OCI-LY1 (cell line): ENCODE measurements at regions not wholly inside any gene's neighbourhood (a gene's known extent, or its start where the extent isn't known, plus 50 kb on each side); places are given as distances from the start of the nearest gene placed in this dataset.

Experiments used
- H2AFZ ChIP-seq: fragments of 200-600 bp; sonication (generic), shearing (Covaris generic); 2 replicates; pipeline ENCODE4 v1.6.0; 2014; ENCODE audit warnings: antibody characterized with exemption, mild to moderate bottlenecking, low read length
- H3F3A ChIP-seq: fragments of 200-600 bp; sonication (generic), shearing (Covaris generic); 2 replicates; pipeline ENCODE4 v1.6.0; 2014; ENCODE audit warnings: mild to moderate bottlenecking, antibody characterized with exemption, low read length, moderate library complexity; ENCODE audit not compliant: insufficient read depth
- H3K27ac ChIP-seq: fragments of 200-600 bp; sonication (generic); 2 replicates; pipeline ENCODE4 v1.5.1; 2014; ENCODE audit warnings: low read length, mixed run types, mild to moderate bottlenecking, low read depth; ENCODE audit not compliant: poor library complexity, severe bottlenecking
- H3K27me3 ChIP-seq: fragments of 200-600 bp; sonication (generic); 2 replicates; pipeline ENCODE4 v1.6.0; 2014; ENCODE audit warnings: antibody characterized with exemption, mild to moderate bottlenecking, low read length, moderate library complexity; ENCODE audit not compliant: insufficient read depth
- H3K36me3 ChIP-seq: fragments of 200-600 bp; sonication (generic); 2 replicates; pipeline ENCODE4 v1.6.1; 2014; ENCODE audit warnings: mild to moderate bottlenecking, antibody characterized with exemption, low read length, moderate library complexity, mixed read lengths; ENCODE audit not compliant: insufficient read depth
- H3K4me1 ChIP-seq: fragments of 200-600 bp; sonication (generic); 2 replicates; pipeline ENCODE4 v1.5.1; 2014; ENCODE audit warnings: mild to moderate bottlenecking, low read length, moderate library complexity; ENCODE audit not compliant: insufficient read depth, severe bottlenecking
- H3K4me2 ChIP-seq: fragments of 200-600 bp; sonication (generic), shearing (Covaris generic); 2 replicates; pipeline ENCODE4 v1.6.1; 2014; ENCODE audit warnings: low read length
- H3K4me3 ChIP-seq: fragments of 200-600 bp; sonication (generic); 2 replicates; pipeline ENCODE4 v1.5.1; 2014; ENCODE audit warnings: low read length, low read depth, mild to moderate bottlenecking, mixed read lengths; ENCODE audit not compliant: poor library complexity, severe bottlenecking
- H3K79me2 ChIP-seq: fragments of 200-600 bp; shearing (Covaris generic); 2 replicates; pipeline ENCODE4 v1.6.1; 2016; ENCODE audit warnings: mixed run types, low read length, mixed read lengths; ENCODE audit not compliant: insufficient read depth
- H3K9ac ChIP-seq: fragments of 200-600 bp; sonication (generic), shearing (Covaris generic); 2 replicates; pipeline ENCODE4 v1.6.1; 2014; ENCODE audit warnings: mild to moderate bottlenecking, low read length, mixed read lengths
- H3K9me2 ChIP-seq: fragments of 200-600 bp; sonication (generic), shearing (Covaris generic); 2 replicates; pipeline ENCODE4 v1.6.1; 2014; ENCODE audit warnings: low read depth, mild to moderate bottlenecking, low read length, mixed read lengths
- H3K9me3 ChIP-seq: fragments of 200-600 bp; shearing (Covaris generic); 2 replicates; pipeline ENCODE4 v1.6.1; 2014; ENCODE audit warnings: low read length, mixed read lengths
- H4K20me1 ChIP-seq: fragments of 200-600 bp; sonication (generic), shearing (Covaris generic); 2 replicates; pipeline ENCODE4 v1.6.0; 2016; ENCODE audit warnings: mild to moderate bottlenecking, low read length; ENCODE audit not compliant: insufficient read depth
- EZH2 ChIP-seq: fragments of 200-600 bp; sonication (generic), shearing (Covaris generic); IDR thresholded peaks from 2 replicates; pipeline ENCODE4 v1.8.0; 2017; ENCODE audit warnings: borderline replicate concordance, mixed run types, mild to moderate bottlenecking, antibody characterized with exemption, low read length, moderate library complexity, mixed read lengths
- TF ChIP-seq, protein P1 (sequence below): fragments of 200-600 bp; sonication (generic), shearing (Covaris generic); IDR thresholded peaks from 2 replicates; pipeline ENCODE4 v1.5.1; 2017; ENCODE audit warnings: mild to moderate bottlenecking, antibody characterized with exemption, low read length, moderate library complexity, mixed read lengths

DNA sequence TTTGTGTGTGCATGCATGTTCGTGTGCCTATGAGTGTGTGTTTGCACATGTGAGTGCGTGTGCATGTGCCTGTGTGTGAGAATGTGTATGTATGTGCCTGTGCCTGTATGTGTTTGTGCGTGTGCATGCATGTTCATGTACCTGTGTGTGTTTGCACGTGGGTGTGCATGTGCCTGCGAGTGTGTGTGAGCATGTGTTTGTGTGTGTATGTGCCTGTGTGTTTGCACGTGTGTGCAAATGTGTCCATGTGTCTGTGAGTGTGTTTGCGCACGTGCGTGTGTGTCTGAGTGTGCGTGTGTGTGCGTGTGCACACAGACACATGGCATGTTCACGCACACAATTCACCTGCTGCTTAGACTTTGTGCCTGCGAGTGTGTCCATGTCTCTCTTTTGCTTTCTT, 853.5 kb upstream of the SALL3 start:
- no peak overlapping the region for H3K27ac ChIP-seq
- H3K79me2 ChIP-seq = no peaks in the 10 kb centered on the region
- H3K36me3 ChIP-seq = no peaks in the 10 kb centered on the region
- H3K9me3 ChIP-seq = no peaks in the 10 kb centered on the region
- H3K4me1 ChIP-seq = no peaks in the 10 kb centered on the region
- no peak overlapping the region for H3K9ac ChIP-seq
- no peak overlapping the region for H3K4me3 ChIP-seq
- H2AFZ ChIP-seq = no peak overlapping the region
- no peak for TF ChIP-seq EZH2
- H4K20me1 ChIP-seq = no peaks in the 10 kb centered on the region
- no peaks in the 10 kb centered on the region for H3K9me2 ChIP-seq
- no peak overlapping the region for H3K4me2 ChIP-seq
- no peaks in the 10 kb centered on the region for H3F3A ChIP-seq
- no peaks in the 10 kb centered on the region for H3K27me3 ChIP-seq

DNA sequence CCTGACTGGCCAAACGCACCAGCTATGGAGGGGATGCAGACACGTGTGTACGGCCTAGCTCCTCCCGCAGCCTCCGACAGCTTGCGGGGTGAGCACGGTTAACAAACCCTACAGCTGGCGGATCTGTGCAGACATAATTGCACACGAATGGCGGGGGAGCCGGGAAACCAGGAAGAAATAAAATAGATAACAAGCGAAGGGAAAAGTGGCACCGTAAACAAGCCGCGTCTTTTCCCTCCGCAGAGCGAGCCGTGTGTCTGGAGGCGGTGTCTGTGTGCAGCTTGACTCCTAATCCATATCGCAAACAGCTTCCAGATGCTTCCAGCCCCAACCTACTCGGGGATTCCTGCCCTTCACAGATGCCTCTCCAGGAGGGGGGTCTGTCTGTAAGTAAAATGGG, 853.1 kb upstream of the SALL3 start:
- no peak overlapping the region for H3K4me2 ChIP-seq
- H3K36me3 ChIP-seq = no peaks in the 10 kb centered on the region
- no peak overlapping the region for H2AFZ ChIP-seq
- TF ChIP-seq EZH2 = no peak
- TF ChIP-seq, protein P1, sequence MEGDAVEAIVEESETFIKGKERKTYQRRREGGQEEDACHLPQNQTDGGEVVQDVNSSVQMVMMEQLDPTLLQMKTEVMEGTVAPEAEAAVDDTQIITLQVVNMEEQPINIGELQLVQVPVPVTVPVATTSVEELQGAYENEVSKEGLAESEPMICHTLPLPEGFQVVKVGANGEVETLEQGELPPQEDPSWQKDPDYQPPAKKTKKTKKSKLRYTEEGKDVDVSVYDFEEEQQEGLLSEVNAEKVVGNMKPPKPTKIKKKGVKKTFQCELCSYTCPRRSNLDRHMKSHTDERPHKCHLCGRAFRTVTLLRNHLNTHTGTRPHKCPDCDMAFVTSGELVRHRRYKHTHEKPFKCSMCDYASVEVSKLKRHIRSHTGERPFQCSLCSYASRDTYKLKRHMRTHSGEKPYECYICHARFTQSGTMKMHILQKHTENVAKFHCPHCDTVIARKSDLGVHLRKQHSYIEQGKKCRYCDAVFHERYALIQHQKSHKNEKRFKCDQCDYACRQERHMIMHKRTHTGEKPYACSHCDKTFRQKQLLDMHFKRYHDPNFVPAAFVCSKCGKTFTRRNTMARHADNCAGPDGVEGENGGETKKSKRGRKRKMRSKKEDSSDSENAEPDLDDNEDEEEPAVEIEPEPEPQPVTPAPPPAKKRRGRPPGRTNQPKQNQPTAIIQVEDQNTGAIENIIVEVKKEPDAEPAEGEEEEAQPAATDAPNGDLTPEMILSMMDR = no peak
- no peak overlapping the region for H3K9ac ChIP-seq
- H3K79me2 ChIP-seq = no peaks in the 10 kb centered on the region
- H3K4me1 ChIP-seq = no peaks in the 10 kb centered on the region
- H3K27me3 ChIP-seq = no peaks in the 10 kb centered on the region
- H3F3A ChIP-seq = no peaks in the 10 kb centered on the region
- no peaks in the 10 kb centered on the region for H3K9me3 ChIP-seq
- no peaks in the 10 kb centered on the region for H4K20me1 ChIP-seq
- no peak overlapping the region for H3K4me3 ChIP-seq
- H3K27ac ChIP-seq = no peak overlapping the region
- no peaks in the 10 kb centered on the region for H3K9me2 ChIP-seq

DNA sequence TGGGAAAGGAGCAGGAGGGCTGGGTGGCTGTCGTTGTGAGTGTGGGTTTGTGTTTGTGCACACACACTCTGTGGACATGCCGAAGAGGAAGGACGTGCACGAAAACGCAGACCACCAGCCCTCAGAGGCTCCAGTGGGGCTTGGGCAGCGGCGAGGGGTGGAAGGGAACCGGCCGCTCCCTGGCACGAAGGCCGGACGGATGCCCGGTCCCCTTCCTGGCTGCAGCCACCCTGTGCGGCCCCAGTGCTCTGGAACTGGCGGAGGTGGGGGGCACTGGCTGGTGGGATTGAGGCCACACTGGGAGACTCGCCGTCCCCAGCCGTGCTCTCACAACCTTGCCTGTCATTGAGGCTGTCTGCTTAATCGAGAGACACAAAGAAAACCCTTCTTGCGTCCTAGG, 852.6 kb upstream of the SALL3 start:
- Histone ChIP-seq H3K4me2 (no peak overlapping the region), H3K36me3 (no peaks in the 10 kb centered on the region), H3K79me2 (no peaks in the 10 kb centered on the region), H3K9me2 (no peaks in the 10 kb centered on the region), H3K4me1 (no peaks in the 10 kb centered on the region), H3K27ac (no peak overlapping the region), H3K9ac (no peak overlapping the region), H3K4me3 (no peak overlapping the region), H3K27me3 (no peaks in the 10 kb centered on the region), H4K20me1 (no peaks in the 10 kb centered on the region), H2AFZ (no peak overlapping the region), H3F3A (no peaks in the 10 kb centered on the region), H3K9me3 (no peaks in the 10 kb centered on the region)
- TF ChIP-seq, protein P1 = no peak
- no peak for TF ChIP-seq EZH2

DNA sequence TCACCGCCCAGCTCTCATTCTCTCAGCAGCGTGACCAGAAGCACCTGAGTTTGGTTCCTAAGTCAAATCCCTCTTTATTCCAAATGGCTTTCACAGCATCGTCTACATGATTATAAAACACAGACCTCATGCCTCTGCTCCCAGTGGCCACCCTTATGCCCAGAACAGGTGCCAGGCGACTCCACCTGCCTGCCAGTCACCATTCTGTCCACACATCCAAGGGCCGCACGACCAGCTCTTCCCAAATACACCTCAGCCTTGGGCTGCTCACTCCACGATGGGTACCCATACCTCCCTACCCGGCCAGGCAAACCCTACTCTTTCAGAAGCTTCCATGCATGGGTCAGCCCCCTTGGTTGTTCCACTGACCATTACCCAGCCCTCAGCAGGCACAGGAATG, 851.6 kb upstream of the SALL3 start:
- H2AFZ ChIP-seq = no peak overlapping the region
- H3K4me2 ChIP-seq = no peak overlapping the region
- no peaks in the 10 kb centered on the region for H3K79me2 ChIP-seq
- no peak overlapping the region for H3K27ac ChIP-seq
- H3K9me2 ChIP-seq = no peaks in the 10 kb centered on the region
- H3K9me3 ChIP-seq = no peaks in the 10 kb centered on the region
- no peaks in the 10 kb centered on the region for H3K27me3 ChIP-seq
- H3K9ac ChIP-seq = no peak overlapping the region
- no peaks in the 10 kb centered on the region for H3F3A ChIP-seq
- TF ChIP-seq, protein P1 = no peak
- TF ChIP-seq EZH2 = no peak
- no peak overlapping the region for H3K4me3 ChIP-seq
- H3K36me3 ChIP-seq = no peaks in the 10 kb centered on the region
- no peaks in the 10 kb centered on the region for H4K20me1 ChIP-seq
- H3K4me1 ChIP-seq = no peaks in the 10 kb centered on the region
